HG03521 (cell line): ENCODE measurements at regions not wholly inside any gene's neighbourhood (a gene's known extent, or its start where the extent isn't known, plus 50 kb on each side); places are given as distances from the start of the nearest gene placed in this dataset.
"Not testable (repeated sequence)": the region's sequence is repeated elsewhere in the genome, so short reads cannot be mapped to it uniquely, and the experiment has no call there.

ENCODE experiments used
- ATAC-seq: cut with Tn5 transposase; IDR thresholded peaks from one replicate; pipeline ENCODE4 v1.9.1; 2021; ENCODE audit warnings: mild to moderate bottlenecking, moderate library complexity; ENCODE audit not compliant: unreplicated experiment

GRCh38 chr3:87733671-87734367 is 325.0 kb downstream of the CGGBP1 start:
- ATAC-seq, result no peak

DNA sequence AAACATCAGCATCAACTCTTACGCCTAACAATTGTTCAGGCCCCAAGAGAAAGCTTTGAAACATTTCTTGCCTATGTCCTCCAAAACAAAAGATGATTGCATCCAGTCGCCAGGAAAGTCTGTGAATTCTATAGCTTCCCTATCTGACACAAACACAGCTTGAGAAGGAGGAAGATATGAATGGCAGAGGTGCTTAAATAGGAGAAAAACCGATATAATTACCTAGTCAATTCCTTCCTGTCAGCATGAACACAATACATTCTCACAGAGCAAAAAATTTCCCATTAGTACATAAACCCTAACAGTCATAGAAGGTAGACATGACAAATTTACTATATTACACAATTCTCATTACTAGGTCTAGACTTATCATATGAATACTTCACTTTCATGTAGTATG is 326.5 kb downstream of the CGGBP1 start:
- ATAC-seq, result no peak

DNA sequence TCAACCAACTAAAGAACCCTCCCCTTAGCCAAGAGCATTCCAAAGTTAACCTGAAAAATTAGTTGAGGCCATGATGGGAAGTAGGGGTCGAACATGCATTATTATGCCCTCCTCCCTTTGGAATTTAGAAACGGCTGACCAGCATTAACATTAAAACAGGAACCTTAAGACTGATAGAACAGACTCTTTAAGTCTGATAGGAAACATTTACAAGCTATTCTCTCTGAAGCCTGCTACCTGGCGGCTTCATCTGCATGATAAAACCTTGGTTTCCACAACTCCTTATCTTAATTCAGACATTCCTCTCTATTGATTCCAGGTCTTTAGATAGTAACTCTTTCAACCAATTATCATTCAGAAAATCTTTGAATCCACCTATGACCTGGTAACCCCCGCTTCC is 331.0 kb downstream of the CGGBP1 start:
- no peak for ATAC-seq

- no peak for ATAC-seq
Observed at GRCh38 chr3:87719060-87719459, 339.7 kb downstream of the CGGBP1 start.

GRCh38 chr3:87710511-87710910 is 348.3 kb downstream of the CGGBP1 start:
- no peak for ATAC-seq

DNA sequence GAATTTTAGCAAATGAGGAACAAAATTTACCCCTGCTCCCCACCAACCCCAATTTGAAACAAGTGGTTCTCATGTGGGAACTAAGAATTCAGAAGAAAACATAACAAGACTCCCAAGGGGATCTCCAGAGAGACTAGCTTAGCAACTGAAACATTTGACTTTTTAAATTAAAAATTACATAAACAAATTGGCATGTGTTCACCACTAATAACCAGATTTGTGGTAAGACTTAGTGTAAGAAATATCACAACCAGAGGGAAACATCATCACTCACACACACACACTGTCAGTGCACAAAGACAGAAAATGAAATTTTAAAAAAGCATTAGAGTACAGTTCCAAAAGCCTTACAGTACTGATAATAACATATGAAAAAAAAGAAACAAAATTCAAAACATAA is 348.8 kb downstream of the CGGBP1 start:
- ATAC-seq, result no peak

- no peak for ATAC-seq
Observed at GRCh38 chr3:87706176-87706575, 352.6 kb downstream of the CGGBP1 start.

DNA sequence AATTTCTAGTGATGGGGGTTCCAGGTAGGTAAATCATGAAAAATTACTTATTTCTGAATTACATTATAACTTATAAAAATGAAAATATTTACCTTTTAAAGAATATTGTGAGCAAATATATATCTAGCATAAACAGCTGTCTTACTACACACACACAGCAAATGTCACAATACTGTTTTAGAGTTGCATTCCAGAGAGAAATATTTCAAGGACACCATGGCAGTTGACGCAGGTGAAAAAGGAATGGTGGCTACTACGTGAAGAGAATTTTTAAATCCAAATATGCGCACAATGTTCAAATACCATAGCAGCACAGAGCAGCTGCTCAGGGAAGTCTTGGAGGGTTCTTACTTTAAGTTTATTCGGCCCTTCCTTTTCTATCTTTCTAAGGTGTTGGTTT is 356.2 kb downstream of the CGGBP1 start:
- no peak for ATAC-seq

DNA sequence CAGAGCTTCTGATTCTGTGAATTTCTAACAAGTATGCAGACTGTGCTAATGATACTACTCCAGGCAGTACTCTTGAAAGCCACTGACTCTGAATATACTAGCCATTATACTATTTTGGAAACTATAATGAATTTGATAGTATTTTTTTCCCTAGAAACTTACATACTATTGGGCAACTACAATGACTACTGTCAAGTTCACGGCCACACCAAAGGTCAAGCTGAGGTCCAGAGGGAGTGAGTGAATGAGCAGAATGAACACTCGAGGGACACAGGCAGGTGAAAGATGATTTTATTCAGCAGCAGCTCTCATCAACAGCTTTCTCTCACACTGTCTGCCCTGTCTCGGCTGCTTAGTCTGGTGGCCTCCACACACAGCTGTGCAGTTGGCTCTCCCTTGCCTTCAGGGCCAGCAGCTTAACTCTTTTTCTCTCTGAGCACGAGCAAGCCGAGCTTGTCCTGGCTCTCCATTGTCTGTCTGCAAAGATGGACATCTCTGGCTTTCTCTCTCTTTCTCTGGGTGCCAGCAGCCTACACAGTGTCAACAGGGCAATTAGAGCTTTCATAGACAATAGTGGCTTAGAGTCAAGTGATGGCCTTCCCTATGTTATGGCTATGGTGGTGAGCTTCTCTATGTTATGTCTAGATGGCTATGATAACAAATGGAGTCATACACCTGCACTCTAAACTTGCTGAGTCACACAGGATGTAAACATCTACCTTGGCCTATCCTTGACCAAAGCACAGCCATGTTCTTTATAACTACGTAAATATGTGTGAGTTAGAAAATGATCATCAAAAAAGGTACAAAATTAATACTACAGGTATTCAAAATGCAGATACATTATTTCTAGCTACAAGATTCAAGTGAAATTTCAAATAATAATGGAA is 362.4 kb downstream of the CGGBP1 start:
- no peak for ATAC-seq

GRCh38 chr3:87694678-87695077 is 364.1 kb downstream of the CGGBP1 start:
- ATAC-seq, result no peak

DNA sequence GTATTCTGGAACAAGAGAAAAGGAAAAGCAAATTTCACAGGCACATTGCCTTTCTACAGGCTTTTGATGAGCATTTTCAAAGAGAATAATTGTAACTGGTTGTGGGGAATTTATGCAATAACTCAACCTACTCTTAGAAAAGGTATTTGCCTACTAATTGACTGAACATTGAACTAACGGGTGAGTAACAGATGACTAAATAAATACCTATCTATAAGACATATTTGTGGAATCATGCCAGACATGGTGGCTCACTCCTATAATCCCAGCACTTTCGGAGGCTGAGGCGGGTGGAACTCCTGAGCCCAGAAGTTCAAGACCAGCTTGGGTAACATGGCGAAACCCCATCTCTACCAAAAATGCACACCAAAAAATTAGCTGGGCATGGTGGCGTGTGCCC is 367.7 kb downstream of the CGGBP1 start:
- no peak for ATAC-seq

GRCh38 chr3:87678984-87679660 is 379.7 kb downstream of the CGGBP1 start:
- not testable (repeated sequence) for ATAC-seq

DNA sequence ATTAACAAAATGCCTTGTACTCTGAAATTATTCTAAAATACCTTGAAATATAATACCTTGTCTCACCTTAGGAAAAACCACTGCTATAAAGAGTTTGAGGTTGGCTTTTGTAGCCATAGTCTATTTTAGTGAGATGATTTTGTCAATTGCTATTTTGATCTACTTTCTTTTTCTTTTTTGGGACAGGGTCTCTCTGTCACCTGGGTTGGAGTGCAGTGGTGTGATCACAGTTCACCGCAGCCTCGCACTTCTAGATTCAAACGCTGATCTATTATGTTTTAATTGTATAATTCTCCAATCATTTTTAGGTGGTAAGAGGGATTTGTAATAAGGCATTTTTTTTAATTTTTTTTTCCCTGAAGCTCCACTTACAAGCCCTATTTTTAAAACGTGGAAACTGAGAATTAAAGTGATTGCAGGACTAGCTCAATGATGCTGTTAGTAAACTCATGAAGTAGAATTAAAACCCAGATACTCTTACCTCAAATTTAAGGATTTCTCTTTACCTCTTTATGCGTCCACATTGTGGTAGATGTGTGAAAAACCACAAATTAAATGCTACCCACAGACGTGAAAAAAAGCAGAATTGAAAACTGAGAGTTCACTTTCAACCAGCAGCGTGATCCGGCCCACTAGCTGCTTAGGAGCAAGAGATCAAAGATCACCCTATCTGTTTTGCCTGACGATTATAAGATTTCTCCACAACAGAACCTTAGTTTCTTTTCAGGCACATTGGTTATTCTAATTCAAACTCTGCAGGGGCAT is 384.2 kb downstream of the CGGBP1 start:
- ATAC-seq, result peak; percentile 98

- ATAC-seq, result no peak
Observed at GRCh38 chr3:87673132-87673531, 385.7 kb downstream of the CGGBP1 start.

DNA sequence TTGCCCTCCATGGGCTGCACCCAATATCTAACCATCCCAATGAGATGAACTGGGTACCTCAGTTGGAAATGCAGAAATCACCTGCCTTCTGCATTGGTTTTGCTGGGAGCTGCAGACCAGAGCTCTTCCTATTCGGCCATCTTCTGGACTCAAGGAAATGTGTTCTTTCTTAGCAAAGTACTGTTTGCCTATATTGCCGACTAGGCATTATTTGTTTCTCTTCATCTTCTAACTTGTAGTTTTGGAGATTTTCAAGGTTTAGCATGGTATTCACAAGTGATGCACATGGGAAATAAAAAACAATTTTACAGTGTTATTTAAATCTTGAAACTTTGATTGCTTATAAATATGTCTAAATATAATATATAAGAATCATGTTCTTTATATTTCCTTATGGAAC is 377.8 kb upstream of the POU1F1 start:
- no peak for ATAC-seq

DNA sequence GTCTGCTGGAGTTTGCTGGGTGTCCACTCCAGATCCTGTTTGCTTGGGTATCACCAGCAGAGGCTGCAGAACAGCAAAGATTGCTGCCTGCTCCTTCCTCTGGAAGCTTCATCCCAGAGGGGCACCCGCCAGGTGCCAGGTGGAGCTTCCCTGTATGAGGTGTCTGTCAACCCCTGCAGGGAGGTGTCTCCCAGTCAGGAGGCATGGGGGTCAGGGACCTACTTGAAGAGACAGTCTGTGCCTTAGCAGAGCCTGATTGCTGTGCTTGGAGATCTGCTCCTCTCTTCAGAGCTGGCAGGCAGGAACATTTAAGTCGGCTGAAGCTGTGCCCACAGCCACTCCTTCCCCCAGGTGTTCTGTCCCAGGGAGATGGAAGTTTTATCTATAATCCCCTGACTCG is 376.8 kb upstream of the POU1F1 start:
- ATAC-seq, result not testable (repeated sequence)

GRCh38 chr3:87634426-87634825 is 358.0 kb upstream of the POU1F1 start:
- no peak for ATAC-seq

GRCh38 chr3:87627316-87627715 is 350.9 kb upstream of the POU1F1 start:
- no peak for ATAC-seq

DNA sequence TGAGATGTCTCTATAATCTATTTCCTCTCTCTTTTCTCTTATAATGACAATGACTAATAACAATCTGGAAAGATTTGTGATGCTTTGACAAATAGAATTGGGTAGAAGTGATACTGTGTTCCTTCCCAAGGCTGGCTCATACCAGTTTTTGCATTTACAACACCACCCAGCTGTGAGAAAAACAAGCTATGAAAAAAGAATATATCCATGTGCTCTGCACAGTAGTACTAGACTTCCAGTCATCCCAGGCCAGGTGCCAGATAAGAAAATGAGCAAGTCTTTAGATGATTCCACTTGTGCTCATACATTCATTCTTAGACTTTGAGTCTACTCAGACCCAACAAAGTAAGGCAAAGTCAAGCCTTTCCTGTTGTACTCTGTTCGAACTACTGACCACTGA is 350.2 kb upstream of the POU1F1 start:
- ATAC-seq, result no peak

DNA sequence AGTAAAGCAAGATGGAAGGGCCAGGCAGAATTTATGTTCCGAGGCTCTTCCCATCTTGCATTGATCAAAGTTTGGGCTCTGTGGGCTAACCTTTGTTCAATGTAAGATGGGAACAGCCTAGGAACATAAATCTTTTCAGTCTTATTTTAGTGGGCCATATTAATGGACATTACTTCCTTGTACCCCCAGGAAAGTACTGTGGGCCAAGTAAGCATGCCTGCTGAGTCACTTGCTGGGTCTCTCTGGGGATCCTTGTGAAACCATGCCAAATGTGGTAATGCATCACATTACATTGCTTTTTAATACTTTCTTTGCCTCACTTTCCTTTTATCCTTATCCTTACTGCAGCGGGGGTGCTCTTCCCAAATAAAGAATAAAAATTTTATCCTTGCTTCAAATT is 349.5 kb upstream of the POU1F1 start:
- no peak for ATAC-seq

- no peak for ATAC-seq
Observed at GRCh38 chr3:87624860-87625259, 348.5 kb upstream of the POU1F1 start.
